GM21717 (cell line): ENCODE measurements at regions not wholly inside any gene's neighbourhood (a gene's known extent, or its start where the extent isn't known, plus 50 kb on each side); places are given as distances from the start of the nearest gene placed in this dataset.

Experiments
- ATAC-seq: cut with Tn5 transposase; IDR thresholded peaks from one replicate; pipeline ENCODE4 v1.9.1; 2021; ENCODE audit warnings: mild to moderate bottlenecking, moderate library complexity; ENCODE audit not compliant: unreplicated experiment

DNA sequence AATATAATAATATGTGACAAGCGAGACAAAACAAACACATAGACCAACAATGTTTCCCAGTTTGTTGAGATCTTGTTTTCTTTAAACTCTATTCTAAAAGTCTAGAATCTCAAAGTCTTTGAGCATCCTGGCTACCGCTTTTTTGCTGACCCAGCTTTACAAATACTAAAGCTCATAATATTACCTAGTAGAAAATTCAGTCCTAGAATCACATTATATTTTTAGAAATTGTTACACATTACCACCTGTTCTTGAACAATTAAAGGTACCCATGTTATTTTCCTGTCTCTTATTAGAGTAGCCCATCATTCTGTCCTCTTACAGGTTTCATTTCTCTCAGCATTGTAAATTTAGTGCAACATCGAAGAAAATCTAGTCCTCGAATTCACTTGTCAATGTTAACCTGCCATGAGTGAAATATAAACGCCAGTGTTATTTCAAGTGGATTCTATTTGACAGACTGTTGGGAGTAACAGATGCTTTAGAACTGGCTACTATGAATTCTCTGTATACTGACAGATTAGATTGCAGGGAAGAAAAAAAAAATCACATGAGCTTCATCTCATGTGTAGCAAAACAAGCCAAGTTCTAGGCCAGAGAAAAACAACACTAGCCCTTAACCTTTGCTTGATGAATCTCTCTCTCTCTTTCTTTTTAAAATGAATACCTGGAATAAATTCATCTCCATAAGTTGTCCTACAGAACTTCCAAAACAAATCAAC, 851.2 kb upstream of the ADAMTS5 start:
- ATAC-seq, result no peak

DNA sequence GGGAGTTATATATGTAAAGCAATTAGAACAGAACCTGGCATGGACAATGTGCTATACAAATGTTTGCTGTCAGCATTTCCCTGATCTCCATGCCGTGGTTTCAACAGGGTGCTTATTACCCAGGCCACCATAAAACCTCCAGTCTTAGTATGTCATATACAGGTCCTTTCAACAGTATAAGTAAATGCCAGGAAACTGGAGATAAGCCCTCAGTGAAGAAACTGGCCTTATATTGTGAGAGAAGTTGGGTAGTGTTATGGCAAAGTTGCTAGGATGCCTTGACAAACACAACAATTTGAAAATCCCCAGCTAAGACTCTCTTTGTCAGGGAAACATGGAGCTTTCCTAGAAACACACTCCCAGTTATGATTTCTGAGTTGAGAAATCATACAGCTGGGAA, 850.2 kb upstream of the ADAMTS5 start:
- no peak for ATAC-seq

- no peak for ATAC-seq
These were observed 849.4 kb upstream of the ADAMTS5 start for GRCh38 chr21:27816301-27816700.

DNA sequence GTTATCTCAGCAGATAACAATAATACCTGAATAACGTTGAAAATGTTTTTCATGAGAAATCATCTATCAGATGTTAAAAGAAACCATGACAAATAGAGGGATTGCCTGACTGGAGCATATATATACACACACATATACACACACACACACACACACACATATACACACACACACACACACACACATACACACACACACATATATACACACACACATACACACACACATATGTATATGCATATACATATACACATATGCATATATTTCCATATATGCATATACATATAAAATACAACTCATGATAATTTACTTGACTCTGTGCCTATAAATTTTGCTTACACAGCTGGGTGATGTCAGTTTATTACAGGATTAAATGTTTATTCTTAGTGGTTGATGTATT, 847.3 kb upstream of the ADAMTS5 start:
- ATAC-seq, result no peak

DNA sequence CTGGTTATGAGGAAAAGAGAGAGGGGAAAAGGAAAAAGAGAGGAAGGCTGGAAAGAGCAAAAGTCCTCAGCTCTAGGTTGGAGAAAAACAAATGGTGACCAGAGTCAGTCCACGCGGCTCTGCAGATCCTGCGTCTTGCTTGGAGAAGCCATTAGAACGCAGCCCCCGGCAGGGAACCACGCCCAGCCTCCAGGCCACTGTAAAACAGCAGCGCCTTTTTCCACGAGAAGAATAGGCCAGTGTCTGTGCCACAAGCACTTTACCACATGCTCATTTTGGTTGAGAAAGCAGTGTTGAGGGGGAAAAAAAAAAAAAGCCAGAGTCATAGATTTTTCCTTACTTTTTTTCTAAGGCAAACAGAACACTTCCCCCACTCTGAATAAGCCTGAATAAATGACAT, 846.9 kb upstream of the ADAMTS5 start:
- no peak for ATAC-seq

DNA sequence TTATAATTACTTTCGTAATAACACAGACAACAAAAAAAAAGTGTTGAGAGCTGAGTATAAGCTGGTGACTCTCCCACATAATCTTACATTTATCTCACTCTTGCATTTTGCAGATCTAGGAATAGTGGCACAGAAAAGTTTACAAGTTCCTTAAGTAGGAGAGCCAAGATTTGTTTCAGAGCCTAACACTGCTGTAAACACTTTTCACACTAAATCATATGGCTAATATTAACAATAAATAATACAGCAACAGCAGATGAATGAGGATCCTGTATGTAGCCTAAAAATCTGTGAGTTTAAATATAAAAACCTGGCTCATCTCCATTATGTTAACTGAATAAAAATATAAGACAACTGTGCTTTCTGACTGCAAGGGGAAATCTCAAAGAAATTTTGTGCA, 846.5 kb upstream of the ADAMTS5 start:
- no peak for ATAC-seq

DNA sequence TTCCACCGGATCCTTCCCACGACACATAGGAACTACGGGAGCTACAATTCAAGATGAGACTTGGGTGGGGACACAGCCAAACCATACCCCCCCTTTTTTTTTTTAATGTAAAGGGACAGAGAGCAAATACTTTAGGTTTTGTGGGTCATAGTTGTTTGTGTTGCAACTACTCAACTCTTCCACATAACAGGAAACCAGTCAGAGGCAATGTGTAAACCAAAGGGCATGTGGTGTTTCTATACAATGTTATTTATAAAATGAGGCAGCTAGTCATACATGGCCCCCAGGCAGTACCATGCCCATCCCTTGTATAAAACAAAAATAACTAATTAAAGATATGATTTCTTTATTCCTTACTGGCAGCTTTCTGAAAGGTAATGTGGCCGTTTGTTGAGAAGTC, 845.4 kb upstream of the ADAMTS5 start:
- ATAC-seq, result no peak

DNA sequence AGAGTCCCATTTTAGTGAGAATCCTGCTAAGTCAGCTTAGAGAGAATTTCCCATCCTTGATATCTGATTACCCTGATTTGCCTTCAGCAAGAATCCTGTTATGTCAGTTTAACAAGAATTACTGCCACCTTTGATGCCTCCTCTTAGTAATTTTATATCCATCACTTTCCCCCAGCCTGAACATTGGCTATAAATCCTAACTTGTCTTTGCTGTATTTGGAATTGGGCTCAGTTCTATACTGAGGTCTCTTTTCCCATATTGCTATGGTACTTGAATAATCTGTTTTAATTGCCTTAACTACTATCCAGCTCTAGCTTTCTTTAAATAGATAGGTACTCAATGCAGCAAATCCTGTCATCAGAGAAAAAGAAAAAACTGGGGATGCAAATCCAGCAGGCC, 842.0 kb upstream of the ADAMTS5 start:
- ATAC-seq, result no peak

DNA sequence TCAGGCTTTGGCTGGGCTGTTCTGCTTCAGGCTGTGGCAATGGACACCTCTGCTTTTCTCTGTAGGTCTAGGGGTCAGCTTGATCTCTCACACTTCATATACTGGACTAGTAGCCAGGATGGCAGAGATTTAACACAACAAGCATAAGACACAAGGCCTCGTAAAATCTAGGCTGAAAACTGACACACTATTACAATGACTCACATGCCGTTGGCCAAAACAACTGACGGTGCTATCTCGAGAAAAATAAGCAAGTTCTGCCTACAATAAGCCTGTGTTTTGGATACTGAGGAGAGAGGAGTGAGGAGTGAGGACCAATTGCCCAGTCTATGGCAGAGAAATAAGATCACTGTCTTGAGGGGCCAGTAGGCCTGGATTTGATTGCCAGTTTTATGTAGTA, 840.7 kb upstream of the ADAMTS5 start:
- ATAC-seq, result no peak

DNA sequence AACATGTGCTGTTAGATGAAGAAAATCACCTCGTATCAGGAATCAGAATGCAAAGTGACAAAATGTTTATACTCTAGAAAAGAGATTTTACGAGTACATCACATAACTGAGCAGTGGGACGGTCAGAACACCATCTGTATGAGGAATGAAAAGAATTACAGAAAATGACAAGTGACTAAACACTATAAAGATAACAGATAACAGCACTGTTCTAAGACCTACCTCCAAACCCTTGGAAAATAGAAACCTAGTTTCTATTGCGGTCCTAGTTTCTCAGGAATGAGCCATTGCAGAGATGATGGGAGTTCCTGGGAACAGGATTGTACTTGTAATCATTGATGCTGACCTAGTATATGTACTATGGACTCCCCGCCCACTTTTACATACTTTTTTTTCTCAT, 839.4 kb upstream of the ADAMTS5 start:
- no peak for ATAC-seq

DNA sequence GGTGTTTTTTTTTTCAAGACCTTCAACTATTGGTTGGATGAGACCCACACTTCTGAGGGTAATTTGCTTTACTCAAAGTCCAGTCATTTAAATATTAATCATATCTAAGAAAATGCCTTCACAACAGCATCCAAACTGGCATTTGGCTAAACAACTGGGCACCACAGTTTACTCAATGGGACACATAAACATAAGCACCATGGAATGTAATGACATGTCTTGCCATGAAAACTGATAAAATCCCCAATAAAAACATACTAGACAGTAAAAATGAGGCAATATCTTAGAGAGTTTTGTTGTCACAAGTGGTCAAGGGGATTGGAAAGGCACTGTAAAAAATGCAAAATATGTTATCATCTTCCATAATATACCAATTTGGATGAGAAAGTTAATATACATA, 838.8 kb upstream of the ADAMTS5 start:
- ATAC-seq, result no peak

- ATAC-seq, result no peak
These were observed 837.6 kb upstream of the ADAMTS5 start for GRCh38 chr21:27804515-27804914.

DNA sequence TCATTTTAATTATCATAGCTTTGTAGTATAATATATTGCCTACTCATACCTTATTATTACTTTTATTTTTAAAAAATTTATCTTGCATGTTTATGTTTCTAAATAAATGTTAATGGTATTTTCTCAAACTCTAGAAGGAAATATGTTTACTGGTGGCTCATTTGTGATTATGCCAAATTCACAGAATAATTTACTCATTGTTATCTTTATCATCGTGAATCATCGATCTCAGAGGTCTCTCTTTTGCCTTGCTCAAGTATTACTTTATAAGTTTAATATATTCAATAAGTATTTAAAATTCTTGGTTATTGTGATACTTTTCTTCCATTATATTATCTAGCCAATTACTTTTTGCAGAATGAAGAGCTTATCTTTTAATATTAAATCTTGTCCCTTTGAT, 836.7 kb upstream of the ADAMTS5 start:
- ATAC-seq, result no peak

DNA sequence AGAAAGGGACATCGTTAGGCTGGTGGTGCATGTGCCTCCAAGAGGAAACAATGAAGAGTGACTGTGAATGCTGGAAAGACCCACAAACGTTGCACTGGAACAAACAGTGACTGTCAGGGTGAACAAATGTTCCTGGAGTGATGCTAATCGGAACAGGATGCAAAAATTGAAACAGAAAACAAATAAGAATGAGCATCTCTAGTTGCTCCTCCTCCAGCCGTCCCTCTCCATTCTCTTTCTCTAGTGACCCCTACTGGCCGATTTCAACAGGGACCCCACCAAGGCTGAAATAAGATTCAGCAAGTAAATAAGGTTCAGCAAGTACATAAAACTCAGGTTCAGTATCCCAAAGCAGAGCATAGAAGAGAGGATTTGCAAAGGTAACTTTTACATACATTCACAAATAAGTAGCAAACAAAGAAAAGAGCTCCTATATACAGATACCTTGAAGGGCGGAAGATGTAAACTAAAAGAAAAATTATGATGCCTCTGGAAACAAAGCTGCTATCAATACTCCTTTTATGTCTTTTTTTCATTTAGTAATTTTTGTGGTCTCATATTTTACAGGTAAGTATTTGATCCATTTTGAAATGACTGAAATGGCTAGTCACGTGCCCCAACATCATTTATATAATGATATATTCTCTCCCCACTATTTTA, 836.1 kb upstream of the ADAMTS5 start:
- ATAC-seq, result no peak

- ATAC-seq, result no peak
These were observed 833.0 kb upstream of the ADAMTS5 start for GRCh38 chr21:27799861-27800260.

- no peak for ATAC-seq
These were observed 829.2 kb upstream of the ADAMTS5 start for GRCh38 chr21:27796106-27796505.

- ATAC-seq, result no peak
These were observed 828.5 kb upstream of the ADAMTS5 start for GRCh38 chr21:27795418-27795817.

DNA sequence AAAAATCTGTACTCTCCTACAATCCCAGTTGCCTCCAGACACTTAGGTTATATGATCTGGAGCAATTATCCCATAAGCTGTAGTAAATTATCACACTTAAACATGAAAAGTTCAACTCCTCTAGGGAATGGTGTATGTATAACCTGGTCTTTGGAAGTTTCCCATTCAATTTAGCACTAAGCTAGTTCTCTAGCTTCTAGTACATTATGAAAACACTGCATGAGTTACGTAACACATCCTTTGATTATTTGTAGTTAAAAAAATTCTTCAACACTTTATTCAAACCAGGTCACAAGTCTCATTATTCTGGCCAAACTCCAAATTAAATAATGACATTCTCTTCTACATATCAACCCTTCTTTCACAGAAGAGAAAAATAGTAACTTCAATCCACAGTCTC, 827.0 kb upstream of the ADAMTS5 start:
- no peak for ATAC-seq

- no peak for ATAC-seq
These were observed 820.2 kb upstream of the ADAMTS5 start for GRCh38 chr21:27787046-27787445.

- ATAC-seq, result no peak
These were observed 812.7 kb upstream of the ADAMTS5 start for GRCh38 chr21:27779606-27780005.

GRCh38 chr21:27776925-27777553, 810.2 kb upstream of the ADAMTS5 start:
- no peak for ATAC-seq

- no peak for ATAC-seq
These were observed 805.9 kb upstream of the ADAMTS5 start for GRCh38 chr21:27772816-27773215.
